GM12878 (cell line): ENCODE measurements at regions not wholly inside any gene's neighbourhood (a gene's known extent, or its start where the extent isn't known, plus 50 kb on each side); places are given as distances from the start of the nearest gene placed in this dataset.

Experiments
- BCL3 ChIP-seq: IDR thresholded peaks from 2 replicates; pipeline ENCODE4 v1.6.1; 2011; ENCODE audit warnings: borderline replicate concordance, low read depth, mild to moderate bottlenecking, moderate library complexity, low read length; ENCODE audit not compliant: insufficient read depth, poor library complexity, severe bottlenecking
- CHD4 ChIP-seq: fragments of 200-600 bp; sonication (generic); IDR thresholded peaks from 2 replicates; pipeline ENCODE4 v1.6.1; 2016; ENCODE audit warnings: mild to moderate bottlenecking
- CREB1 ChIP-seq: IDR thresholded peaks from 2 replicates; pipeline ENCODE4 v1.6.1; 2012; ENCODE audit warnings: low read depth, mild to moderate bottlenecking, inconsistent platforms
- JUNB ChIP-seq: IDR thresholded peaks from 2 replicates; pipeline ENCODE4 v1.6.1; 2016; ENCODE audit warnings: antibody characterized with exemption, mild to moderate bottlenecking
- NFIC ChIP-seq: IDR thresholded peaks from 2 replicates; pipeline ENCODE4 v1.6.1; 2012; ENCODE audit warnings: low read depth, mild to moderate bottlenecking, inconsistent platforms, low read length, moderate library complexity
- NR2F1 ChIP-seq: fragments of 450-650 bp; conservative IDR thresholded peaks from 2 replicates; pipeline ENCODE4 v1.6.1; 2017; ENCODE audit warnings: mild to moderate bottlenecking
- SMAD5 ChIP-seq: IDR thresholded peaks from 2 replicates; pipeline ENCODE4 v1.6.1; 2016; ENCODE audit warnings: antibody characterized with exemption, low read depth
- SUPT20H ChIP-seq: IDR thresholded peaks from 2 replicates; pipeline ENCODE4 v1.6.1; 2011; ENCODE audit warnings: low read depth, mild to moderate bottlenecking, low read length, moderate library complexity, borderline replicate concordance; ENCODE audit not compliant: control insufficient read depth
- ZNF217 ChIP-seq: fragments of 450-650 bp; IDR thresholded peaks from 2 replicates; pipeline ENCODE4 v1.6.1; 2017; ENCODE audit warnings: antibody characterized with exemption, mild to moderate bottlenecking
- ZNF687 ChIP-seq: fragments of 450-650 bp; IDR thresholded peaks from 2 replicates; pipeline ENCODE4 v1.6.1; 2017; ENCODE audit warnings: mild to moderate bottlenecking, moderate library complexity

- TF ChIP-seq ZNF687 (no peak), BCL3 (no peak), CREB1 (no peak), CHD4 (no peak), ZNF217 (no peak), SUPT20H (no peak), NR2F1 (no peak), NFIC (0 out of 2 replicates have a peak, but pooled peaks have one; percentile 34), SMAD5 (no peak), JUNB (peak; percentile 20; the same call in 1 of the 2 replicates)
Measured at GRCh38 chr12:115482943-115483342, 794.5 kb downstream of the MED13L start (continued).
